SK-N-SH treated with all-trans-retinoic acid at 6 μM for 48 hours (cell line): ENCODE measurements at regions not wholly inside any gene's neighbourhood (a gene's known extent, or its start where the extent isn't known, plus 50 kb on each side); places are given as distances from the start of the nearest gene placed in this dataset.

ENCODE experiments used
- ATAC-seq: fragments of 200-7000 bp; cut with Tn5 transposase; 3 replicates; pipeline ENCODE4 v1.9.1; 2020; ENCODE audit warnings: mild to moderate bottlenecking, moderate library complexity
- ARNTL ChIP-seq: fragments of 450-650 bp; formaldehyde crosslinking; IDR thresholded peaks from 2 replicates; pipeline ENCODE4 v1.5.0; 2020; ENCODE audit warnings: low read depth, mild to moderate bottlenecking, moderate library complexity, borderline replicate concordance
- BACH2 ChIP-seq: fragments of 250-450 bp; sonication (Bioruptor Pico); IDR thresholded peaks from 2 replicates; pipeline ENCODE4 v1.9.0; 2021; ENCODE audit warnings: mild to moderate bottlenecking, borderline replicate concordance
- ESRRG ChIP-seq: fragments of 250-450 bp; sonication (Bioruptor Pico); IDR thresholded peaks from 2 replicates; pipeline ENCODE4 v1.6.1; 2021; ENCODE audit warnings: mild to moderate bottlenecking
- GLIS3 ChIP-seq: fragments of 250-450 bp; sonication (Bioruptor Pico); IDR thresholded peaks from 2 replicates; pipeline ENCODE4 v1.5.0; 2020; ENCODE audit warnings: mild to moderate bottlenecking, moderate library complexity
- ISL1 ChIP-seq: fragments of 250-450 bp; sonication (Bioruptor Pico); IDR thresholded peaks from 2 replicates; pipeline ENCODE4 v2.1.2; 2022; ENCODE audit warnings: mild to moderate bottlenecking, moderate library complexity
- OSR1 ChIP-seq: fragments of 250-450 bp; sonication (Bioruptor Pico); IDR thresholded peaks from 2 replicates; pipeline ENCODE4 v1.8.0; 2022; ENCODE audit warnings: moderate library complexity, mild to moderate bottlenecking, inconsistent platforms
- POU6F1 ChIP-seq: fragments of 250-450 bp; sonication (Bioruptor Pico); IDR thresholded peaks from 2 replicates; pipeline ENCODE4 v1.8.0; 2021; ENCODE audit warnings: low read depth, mild to moderate bottlenecking, moderate library complexity, borderline replicate concordance
- PPARA ChIP-seq: fragments of 250-450 bp; sonication (Bioruptor Pico); IDR thresholded peaks from 2 replicates; pipeline ENCODE4 v1.5.0; 2020; ENCODE audit warnings: mild to moderate bottlenecking, borderline replicate concordance
- RARB ChIP-seq: fragments of 250-450 bp; sonication (Bioruptor Pico); IDR thresholded peaks from 2 replicates; pipeline ENCODE4 v1.8.0; 2021; ENCODE audit warnings: mild to moderate bottlenecking, moderate library complexity
- SNAI2 ChIP-seq: fragments of 250-450 bp; sonication (Bioruptor Pico); IDR thresholded peaks from 2 replicates; pipeline ENCODE4 v1.5.0; 2020; ENCODE audit warnings: mild to moderate bottlenecking, moderate library complexity
- TCF4 ChIP-seq: fragments of 250-450 bp; sonication (Bioruptor Pico); IDR thresholded peaks from 2 replicates; pipeline ENCODE4 v1.8.0; 2021; ENCODE audit warnings: mild to moderate bottlenecking, moderate library complexity, borderline replicate concordance
- TOX ChIP-seq: fragments of 250-450 bp; sonication (Bioruptor Pico); IDR thresholded peaks from 2 replicates; pipeline ENCODE4 v1.8.0; 2021; ENCODE audit warnings: mild to moderate bottlenecking, moderate library complexity, borderline replicate concordance
- ZC3H10 ChIP-seq: fragments of 250-450 bp; sonication (Bioruptor Pico); IDR thresholded peaks from 2 replicates; pipeline ENCODE4 v1.5.1; 2021; ENCODE audit warnings: mild to moderate bottlenecking, moderate library complexity
- ZFP3 ChIP-seq: fragments of 250-450 bp; sonication (Bioruptor Pico); IDR thresholded peaks from 2 replicates; pipeline ENCODE4 v1.5.0; 2020; ENCODE audit warnings: mild to moderate bottlenecking, moderate library complexity
- ZFP30 ChIP-seq: fragments of 450-650 bp; formaldehyde crosslinking; IDR thresholded peaks from 2 replicates; pipeline ENCODE4 v1.5.0; 2022; ENCODE audit warnings: mild to moderate bottlenecking, moderate library complexity
- ZNF565 ChIP-seq: fragments of 450-650 bp; formaldehyde crosslinking; conservative IDR thresholded peaks from 2 replicates; pipeline ENCODE4 v1.5.0; 2020; ENCODE audit warnings: low read depth, mild to moderate bottlenecking, moderate library complexity
- ZNF70 ChIP-seq: fragments of 450-650 bp; formaldehyde crosslinking; IDR thresholded peaks from 2 replicates; pipeline ENCODE4 v1.5.0; 2020; ENCODE audit warnings: mild to moderate bottlenecking, moderate library complexity
- ZNF8 ChIP-seq: fragments of 450-650 bp; formaldehyde crosslinking; IDR thresholded peaks from 2 replicates; pipeline ENCODE4 v1.5.0; 2020; ENCODE audit warnings: mild to moderate bottlenecking, moderate library complexity
- TF ChIP-seq, protein P1 (sequence below): fragments of 250-450 bp; sonication (Bioruptor Pico); IDR thresholded peaks from 2 replicates; pipeline ENCODE4 v1.5.1; 2021; ENCODE audit warnings: mild to moderate bottlenecking, moderate library complexity
- TF ChIP-seq, protein P2 (sequence below): fragments of 250-450 bp; sonication (Bioruptor Pico); IDR thresholded peaks from 2 replicates; pipeline ENCODE4 v1.8.0; 2020; ENCODE audit warnings: mild to moderate bottlenecking, moderate library complexity, borderline replicate concordance
- TF ChIP-seq, protein P3 (sequence below): fragments of 250-450 bp; sonication (Bioruptor Pico); IDR thresholded peaks from 2 replicates; pipeline ENCODE4 v1.5.1; 2020; ENCODE audit warnings: low read depth, mild to moderate bottlenecking, moderate library complexity
- TF ChIP-seq, protein P4 (sequence below): fragments of 250-450 bp; sonication (Bioruptor Pico); IDR thresholded peaks from 2 replicates; pipeline ENCODE4 v1.5.0; 2020; ENCODE audit warnings: mild to moderate bottlenecking, moderate library complexity

GRCh38 chr3:181839039-181839915 lies 127.6 kb downstream of the SOX2 start:
- no peak for ATAC-seq
- TF ChIP-seq, protein P1, sequence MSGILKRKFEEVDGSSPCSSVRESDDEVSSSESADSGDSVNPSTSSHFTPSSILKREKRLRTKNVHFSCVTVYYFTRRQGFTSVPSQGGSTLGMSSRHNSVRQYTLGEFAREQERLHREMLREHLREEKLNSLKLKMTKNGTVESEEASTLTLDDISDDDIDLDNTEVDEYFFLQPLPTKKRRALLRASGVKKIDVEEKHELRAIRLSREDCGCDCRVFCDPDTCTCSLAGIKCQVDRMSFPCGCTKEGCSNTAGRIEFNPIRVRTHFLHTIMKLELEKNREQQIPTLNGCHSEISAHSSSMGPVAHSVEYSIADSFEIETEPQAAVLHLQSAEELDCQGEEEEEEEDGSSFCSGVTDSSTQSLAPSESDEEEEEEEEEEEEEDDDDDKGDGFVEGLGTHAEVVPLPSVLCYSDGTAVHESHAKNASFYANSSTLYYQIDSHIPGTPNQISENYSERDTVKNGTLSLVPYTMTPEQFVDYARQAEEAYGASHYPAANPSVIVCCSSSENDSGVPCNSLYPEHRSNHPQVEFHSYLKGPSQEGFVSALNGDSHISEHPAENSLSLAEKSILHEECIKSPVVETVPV (CRISPR knock-in tag) = no peak
- TF ChIP-seq TCF4 (no peak), GLIS3 (CRISPR knock-in tag) (no peak), ZNF70 (no peak), ZFP3 (CRISPR knock-in tag) (no peak), SNAI2 (CRISPR knock-in tag) (no peak), ZFP30 (CRISPR knock-in tag) (no peak), BACH2 (CRISPR knock-in tag) (no peak), PPARA (no peak), POU6F1 (CRISPR knock-in tag) (no peak), ARNTL (CRISPR knock-in tag) (no peak), RARB (CRISPR knock-in tag) (no peak), OSR1 (CRISPR knock-in tag) (no peak), ISL1 (CRISPR knock-in tag) (no peak), TOX (CRISPR knock-in tag) (no peak), ZNF565 (no peak), ESRRG (CRISPR knock-in tag) (no peak), ZNF8 (CRISPR knock-in tag) (no peak)
- TF ChIP-seq, protein P2, sequence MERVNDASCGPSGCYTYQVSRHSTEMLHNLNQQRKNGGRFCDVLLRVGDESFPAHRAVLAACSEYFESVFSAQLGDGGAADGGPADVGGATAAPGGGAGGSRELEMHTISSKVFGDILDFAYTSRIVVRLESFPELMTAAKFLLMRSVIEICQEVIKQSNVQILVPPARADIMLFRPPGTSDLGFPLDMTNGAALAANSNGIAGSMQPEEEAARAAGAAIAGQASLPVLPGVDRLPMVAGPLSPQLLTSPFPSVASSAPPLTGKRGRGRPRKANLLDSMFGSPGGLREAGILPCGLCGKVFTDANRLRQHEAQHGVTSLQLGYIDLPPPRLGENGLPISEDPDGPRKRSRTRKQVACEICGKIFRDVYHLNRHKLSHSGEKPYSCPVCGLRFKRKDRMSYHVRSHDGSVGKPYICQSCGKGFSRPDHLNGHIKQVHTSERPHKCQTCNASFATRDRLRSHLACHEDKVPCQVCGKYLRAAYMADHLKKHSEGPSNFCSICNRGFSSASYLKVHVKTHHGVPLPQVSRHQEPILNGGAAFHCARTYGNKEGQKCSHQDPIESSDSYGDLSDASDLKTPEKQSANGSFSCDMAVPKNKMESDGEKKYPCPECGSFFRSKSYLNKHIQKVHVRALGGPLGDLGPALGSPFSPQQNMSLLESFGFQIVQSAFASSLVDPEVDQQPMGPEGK (CRISPR knock-in tag) = no peak
- TF ChIP-seq, protein P3, sequence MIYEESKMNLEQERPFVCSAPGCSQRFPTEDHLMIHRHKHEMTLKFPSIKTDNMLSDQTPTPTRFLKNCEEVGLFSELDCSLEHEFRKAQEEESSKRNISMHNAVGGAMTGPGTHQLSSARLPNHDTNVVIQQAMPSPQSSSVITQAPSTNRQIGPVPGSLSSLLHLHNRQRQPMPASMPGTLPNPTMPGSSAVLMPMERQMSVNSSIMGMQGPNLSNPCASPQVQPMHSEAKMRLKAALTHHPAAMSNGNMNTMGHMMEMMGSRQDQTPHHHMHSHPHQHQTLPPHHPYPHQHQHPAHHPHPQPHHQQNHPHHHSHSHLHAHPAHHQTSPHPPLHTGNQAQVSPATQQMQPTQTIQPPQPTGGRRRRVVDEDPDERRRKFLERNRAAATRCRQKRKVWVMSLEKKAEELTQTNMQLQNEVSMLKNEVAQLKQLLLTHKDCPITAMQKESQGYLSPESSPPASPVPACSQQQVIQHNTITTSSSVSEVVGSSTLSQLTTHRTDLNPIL (CRISPR knock-in tag) = no peak

DNA sequence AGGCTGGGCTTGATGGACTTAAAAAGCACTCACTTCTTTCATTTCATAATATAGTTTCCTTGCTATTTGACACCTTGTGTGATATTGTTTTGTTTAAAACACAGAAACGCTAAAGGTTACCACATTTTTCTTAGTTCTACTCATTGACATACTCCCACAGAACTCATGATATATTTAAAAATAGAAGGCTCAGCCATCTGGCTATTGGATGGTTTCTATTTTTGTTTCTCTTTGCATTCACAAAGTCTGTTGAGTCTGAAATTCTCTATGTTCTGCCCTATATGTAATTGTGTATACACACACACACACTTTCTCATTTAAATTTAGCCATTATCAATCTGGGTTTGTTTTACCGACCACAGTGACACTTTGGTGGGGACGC lies 128.2 kb downstream of the SOX2 start:
- TF ChIP-seq TCF4 = no peak
- no peak for TF ChIP-seq ESRRG (CRISPR knock-in tag)
- TF ChIP-seq ZC3H10 (CRISPR knock-in tag) = no peak
- no peak for TF ChIP-seq ZNF8 (CRISPR knock-in tag)
- TF ChIP-seq ZNF70 = no peak
- TF ChIP-seq TOX (CRISPR knock-in tag) = no peak
- TF ChIP-seq, protein P1 (CRISPR knock-in tag) = no peak
- TF ChIP-seq, protein P3 (CRISPR knock-in tag) = no peak
- no peak for TF ChIP-seq ISL1 (CRISPR knock-in tag)
- TF ChIP-seq, protein P4, sequence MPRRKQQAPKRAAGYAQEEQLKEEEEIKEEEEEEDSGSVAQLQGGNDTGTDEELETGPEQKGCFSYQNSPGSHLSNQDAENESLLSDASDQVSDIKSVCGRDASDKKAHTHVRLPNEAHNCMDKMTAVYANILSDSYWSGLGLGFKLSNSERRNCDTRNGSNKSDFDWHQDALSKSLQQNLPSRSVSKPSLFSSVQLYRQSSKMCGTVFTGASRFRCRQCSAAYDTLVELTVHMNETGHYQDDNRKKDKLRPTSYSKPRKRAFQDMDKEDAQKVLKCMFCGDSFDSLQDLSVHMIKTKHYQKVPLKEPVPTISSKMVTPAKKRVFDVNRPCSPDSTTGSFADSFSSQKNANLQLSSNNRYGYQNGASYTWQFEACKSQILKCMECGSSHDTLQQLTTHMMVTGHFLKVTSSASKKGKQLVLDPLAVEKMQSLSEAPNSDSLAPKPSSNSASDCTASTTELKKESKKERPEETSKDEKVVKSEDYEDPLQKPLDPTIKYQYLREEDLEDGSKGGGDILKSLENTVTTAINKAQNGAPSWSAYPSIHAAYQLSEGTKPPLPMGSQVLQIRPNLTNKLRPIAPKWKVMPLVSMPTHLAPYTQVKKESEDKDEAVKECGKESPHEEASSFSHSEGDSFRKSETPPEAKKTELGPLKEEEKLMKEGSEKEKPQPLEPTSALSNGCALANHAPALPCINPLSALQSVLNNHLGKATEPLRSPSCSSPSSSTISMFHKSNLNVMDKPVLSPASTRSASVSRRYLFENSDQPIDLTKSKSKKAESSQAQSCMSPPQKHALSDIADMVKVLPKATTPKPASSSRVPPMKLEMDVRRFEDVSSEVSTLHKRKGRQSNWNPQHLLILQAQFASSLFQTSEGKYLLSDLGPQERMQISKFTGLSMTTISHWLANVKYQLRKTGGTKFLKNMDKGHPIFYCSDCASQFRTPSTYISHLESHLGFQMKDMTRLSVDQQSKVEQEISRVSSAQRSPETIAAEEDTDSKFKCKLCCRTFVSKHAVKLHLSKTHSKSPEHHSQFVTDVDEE (CRISPR knock-in tag) = no peak
- TF ChIP-seq OSR1 (CRISPR knock-in tag) = no peak
- TF ChIP-seq SNAI2 (CRISPR knock-in tag) = no peak
- no peak for ATAC-seq
